ENCODE measurements at regions not wholly inside any gene's neighbourhood (a gene's known extent, or its start where the extent isn't known, plus 50 kb on each side); places are given as distances from the start of the nearest gene placed in this dataset.
A peak's percentile ranks its signal among the peaks of the same experiment; 100 is the strongest.

- Histone ChIP-seq H3K27me3 (ENCODE audit: control insufficient read depth, extremely low read depth, insufficient read depth, low read length) (no peaks in the 10 kb centered on the region), H3K9me1 (ENCODE audit: control insufficient read depth, extremely low read depth, insufficient read depth, low read length) (no peaks in the 10 kb centered on the region), H2AFZ (ENCODE audit: control insufficient read depth, low read length) (no peak overlapping the region), H3K36me3 (ENCODE audit: control insufficient read depth in 2 of 2, extremely low read depth in 1 of 2, insufficient read depth in 2 of 2, low read length in 2 of 2) (no peaks in the 10 kb centered on the region), H3K27ac (ENCODE audit: control insufficient read depth, insufficient read depth, low read length) (no peak overlapping the region), H3K4me1 (ENCODE audit: control insufficient read depth, extremely low read depth, insufficient read depth, low read length) (peaks cover 23% of the 10 kb centered on the region), H3K9ac (ENCODE audit: control insufficient read depth, extremely low read depth, insufficient read depth, low read length) (no peak overlapping the region), H3K4me3 (ENCODE audit: control insufficient read depth in 2 of 3, extremely low read depth in 1 of 3, insufficient read depth in 2 of 3, low read depth in 1 of 3, low read length in 3 of 3) (no peak overlapping the region), H3K79me2 (ENCODE audit: control insufficient read depth, insufficient read depth, low read length) (no peaks in the 10 kb centered on the region), H3K9me3 (ENCODE audit: control insufficient read depth, low read depth, low read length) (no peaks in the 10 kb centered on the region), H3K4me2 (ENCODE audit: control insufficient read depth, extremely low read depth, insufficient read depth, low read depth, low read length) (no peak overlapping the region), H4K20me1 (ENCODE audit: control insufficient read depth, extremely low read depth, insufficient read depth, low read length) (no peaks in the 10 kb centered on the region)
- dilution Hi-C loops (cut with MboI; ENCODE audit: extremely low pct_ligation_motif_present, low sequenced_read_pairs), result no loop called here
- DNase-seq (ENCODE audit: low read depth, low spot score) (no peak), FAIRE-seq (peak; percentile 64)
- TF ChIP-seq EZH2 (IDR thresholded peaks at IDR 0.05; ENCODE audit: low read length) (no peak), CTCF (optimal IDR thresholded peaks at IDR 0.05 in 1 of 3, IDR thresholded peaks at IDR 0.05 in 1 of 3, conservative IDR thresholded peaks at IDR 0.05 in 1 of 3; ENCODE audit: extremely low read depth in 1 of 3, insufficient read depth in 2 of 3, low read length in 3 of 3) (no peak)
These were observed 271.2 kb upstream of the FAR2 start for GRCh38 chr12:28877854-28878253.

GRCh38 chr12:28878629-28879028, 270.4 kb upstream of the FAR2 start:
- no peaks in the 10 kb centered on the region for H3K36me3 ChIP-seq (ENCODE audit: control insufficient read depth in 2 of 2, extremely low read depth in 1 of 2, insufficient read depth in 2 of 2, low read length in 2 of 2)
- H3K9me1 ChIP-seq (ENCODE audit: control insufficient read depth, extremely low read depth, insufficient read depth, low read length), result no peaks in the 10 kb centered on the region
- dilution Hi-C loops (cut with MboI; ENCODE audit: extremely low pct_ligation_motif_present, low sequenced_read_pairs), result no loop called here
- DNase-seq (ENCODE audit: low read depth, low spot score) (no peak), FAIRE-seq (no peak)
- H3K4me3 ChIP-seq (ENCODE audit: control insufficient read depth in 2 of 3, extremely low read depth in 1 of 3, insufficient read depth in 2 of 3, low read depth in 1 of 3, low read length in 3 of 3), result no peak overlapping the region
- TF ChIP-seq EZH2 (IDR thresholded peaks at IDR 0.05; ENCODE audit: low read length), result no peak
- no peak for TF ChIP-seq CTCF (optimal IDR thresholded peaks at IDR 0.05 in 1 of 3, IDR thresholded peaks at IDR 0.05 in 1 of 3, conservative IDR thresholded peaks at IDR 0.05 in 1 of 3; ENCODE audit: extremely low read depth in 1 of 3, insufficient read depth in 2 of 3, low read length in 3 of 3)
- H3K27me3 ChIP-seq (ENCODE audit: control insufficient read depth, extremely low read depth, insufficient read depth, low read length), result no peaks in the 10 kb centered on the region
- H4K20me1 ChIP-seq (ENCODE audit: control insufficient read depth, extremely low read depth, insufficient read depth, low read length), result no peaks in the 10 kb centered on the region
- H3K27ac ChIP-seq (ENCODE audit: control insufficient read depth, insufficient read depth, low read length), result no peak overlapping the region
- no peaks in the 10 kb centered on the region for H3K9me3 ChIP-seq (ENCODE audit: control insufficient read depth, low read depth, low read length)
- no peaks in the 10 kb centered on the region for H3K79me2 ChIP-seq (ENCODE audit: control insufficient read depth, insufficient read depth, low read length)
- no peak overlapping the region for H2AFZ ChIP-seq (ENCODE audit: control insufficient read depth, low read length)
- no peak overlapping the region for H3K9ac ChIP-seq (ENCODE audit: control insufficient read depth, extremely low read depth, insufficient read depth, low read length)
- no peak overlapping the region for H3K4me2 ChIP-seq (ENCODE audit: control insufficient read depth, extremely low read depth, insufficient read depth, low read depth, low read length)
- H3K4me1 ChIP-seq (ENCODE audit: control insufficient read depth, extremely low read depth, insufficient read depth, low read length), result peaks cover 29% of the 10 kb centered on the region

All from keratinocyte (primary cell).